ENCODE measurements at regions not wholly inside any gene's neighbourhood (a gene's known extent, or its start where the extent isn't known, plus 50 kb on each side); places are given as distances from the start of the nearest gene placed in this dataset.

DNA sequence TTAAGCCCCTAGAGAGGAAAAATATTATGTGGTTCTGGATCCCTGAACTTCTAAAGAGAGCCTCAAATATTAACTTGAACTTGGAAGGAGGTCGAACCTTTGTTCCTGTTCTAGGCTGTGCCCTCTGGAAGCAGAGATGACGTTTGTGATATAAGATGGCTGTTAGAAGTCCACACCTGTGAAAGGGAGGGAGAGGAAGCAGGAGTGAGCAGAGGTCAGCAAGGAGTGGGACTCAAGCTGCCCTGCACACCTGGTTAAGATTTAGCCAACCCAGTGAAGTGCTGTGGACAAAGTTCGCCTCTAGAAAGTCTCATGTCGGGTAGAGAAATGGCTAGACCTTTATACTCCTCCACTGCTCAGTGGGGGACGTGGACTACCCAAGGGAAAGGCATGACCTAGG lies 566.2 kb downstream of the MID1IP1 start:
- TF ChIP-seq YY1 (IDR thresholded peaks at IDR 0.05; ENCODE audit: extremely low read depth, insufficient replicate concordance, low read depth, low read length) (no peak), JUND (IDR thresholded peaks at IDR 0.05) (no peak), RAD21 (IDR thresholded peaks at IDR 0.05; ENCODE audit: low read depth) (no peak), SP1 (IDR thresholded peaks at IDR 0.05; ENCODE audit: low read depth) (no peak), SRF (IDR thresholded peaks at IDR 0.05; ENCODE audit: low read depth) (no peak), POLR2A (IDR thresholded peaks at IDR 0.05; ENCODE audit: borderline replicate concordance, extremely low read depth, insufficient read depth, insufficient read length) (no peak), POLR2AphosphoS5 (IDR thresholded peaks at IDR 0.05; ENCODE audit: low read depth, low read length) (no peak), SIN3A (IDR thresholded peaks at IDR 0.05; ENCODE audit: low read depth) (no peak), EZH2 (IDR thresholded peaks at IDR 0.05) (no peak), EZH2phosphoT487 (IDR thresholded peaks at IDR 0.05; ENCODE audit: borderline replicate concordance) (no peak)
- TF ChIP-seq, protein P1, sequence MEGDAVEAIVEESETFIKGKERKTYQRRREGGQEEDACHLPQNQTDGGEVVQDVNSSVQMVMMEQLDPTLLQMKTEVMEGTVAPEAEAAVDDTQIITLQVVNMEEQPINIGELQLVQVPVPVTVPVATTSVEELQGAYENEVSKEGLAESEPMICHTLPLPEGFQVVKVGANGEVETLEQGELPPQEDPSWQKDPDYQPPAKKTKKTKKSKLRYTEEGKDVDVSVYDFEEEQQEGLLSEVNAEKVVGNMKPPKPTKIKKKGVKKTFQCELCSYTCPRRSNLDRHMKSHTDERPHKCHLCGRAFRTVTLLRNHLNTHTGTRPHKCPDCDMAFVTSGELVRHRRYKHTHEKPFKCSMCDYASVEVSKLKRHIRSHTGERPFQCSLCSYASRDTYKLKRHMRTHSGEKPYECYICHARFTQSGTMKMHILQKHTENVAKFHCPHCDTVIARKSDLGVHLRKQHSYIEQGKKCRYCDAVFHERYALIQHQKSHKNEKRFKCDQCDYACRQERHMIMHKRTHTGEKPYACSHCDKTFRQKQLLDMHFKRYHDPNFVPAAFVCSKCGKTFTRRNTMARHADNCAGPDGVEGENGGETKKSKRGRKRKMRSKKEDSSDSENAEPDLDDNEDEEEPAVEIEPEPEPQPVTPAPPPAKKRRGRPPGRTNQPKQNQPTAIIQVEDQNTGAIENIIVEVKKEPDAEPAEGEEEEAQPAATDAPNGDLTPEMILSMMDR (IDR thresholded peaks at IDR 0.05 in 2 of 3, conservative IDR thresholded peaks at IDR 0.05 in 1 of 3; ENCODE audit: borderline replicate concordance in 1 of 3, insufficient read depth in 1 of 3, low read depth in 2 of 3, low read length in 2 of 3), result no peak
- TF ChIP-seq, protein P2, sequence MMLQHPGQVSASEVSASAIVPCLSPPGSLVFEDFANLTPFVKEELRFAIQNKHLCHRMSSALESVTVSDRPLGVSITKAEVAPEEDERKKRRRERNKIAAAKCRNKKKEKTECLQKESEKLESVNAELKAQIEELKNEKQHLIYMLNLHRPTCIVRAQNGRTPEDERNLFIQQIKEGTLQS (IDR thresholded peaks at IDR 0.05), result no peak
- TF ChIP-seq, protein P3, sequence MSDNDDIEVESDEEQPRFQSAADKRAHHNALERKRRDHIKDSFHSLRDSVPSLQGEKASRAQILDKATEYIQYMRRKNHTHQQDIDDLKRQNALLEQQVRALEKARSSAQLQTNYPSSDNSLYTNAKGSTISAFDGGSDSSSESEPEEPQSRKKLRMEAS (IDR thresholded peaks at IDR 0.05), result no peak

All from HCT116 (cell line).